ENCODE measurements at regions not wholly inside any gene's neighbourhood (a gene's known extent, or its start where the extent isn't known, plus 50 kb on each side); places are given as distances from the start of the nearest gene placed in this dataset.

- no peak for DNase-seq (ENCODE audit: low read depth)
Observed at GRCh38 chr1:30045304-30046090, 677.9 kb downstream of the MATN1 start.

GRCh38 chr1:30044656-30045144 is 678.7 kb downstream of the MATN1 start:
- DNase-seq (ENCODE audit: low read depth), result no peak
- TF ChIP-seq CTCF (IDR thresholded peaks at IDR 0.05; ENCODE audit: insufficient read depth, low read depth, low read length, missing control alignments), result no peak
- H3K4me3 ChIP-seq (ENCODE audit: low read length), result no peak overlapping the region

More at GRCh38 chr1:30045304-30046090, 677.9 kb downstream of the MATN1 start:
- no peak for TF ChIP-seq CTCF (IDR thresholded peaks at IDR 0.05; ENCODE audit: insufficient read depth, low read depth, low read length, missing control alignments)
- H3K4me3 ChIP-seq (ENCODE audit: low read length), result no peak overlapping the region

GRCh38 chr1:30043731-30044408 is 679.5 kb downstream of the MATN1 start:
- no peak for TF ChIP-seq CTCF (IDR thresholded peaks at IDR 0.05; ENCODE audit: insufficient read depth, low read depth, low read length, missing control alignments)
- DNase-seq (ENCODE audit: low read depth), result no peak
- H3K4me3 ChIP-seq (ENCODE audit: low read length), result no peak overlapping the region

- no peak for TF ChIP-seq CTCF (IDR thresholded peaks at IDR 0.05; ENCODE audit: insufficient read depth, low read depth, low read length, missing control alignments)
- H3K4me3 ChIP-seq (ENCODE audit: low read length), result no peak overlapping the region
- no peak for DNase-seq (ENCODE audit: low read depth)
Observed at GRCh38 chr1:30043256-30043655, 680.1 kb downstream of the MATN1 start.

GRCh38 chr1:30042438-30043147 is 680.8 kb downstream of the MATN1 start:
- DNase-seq (ENCODE audit: low read depth), result no peak
- no peak for TF ChIP-seq CTCF (IDR thresholded peaks at IDR 0.05; ENCODE audit: insufficient read depth, low read depth, low read length, missing control alignments)

GRCh38 chr1:30041741-30042437 is 681.5 kb downstream of the MATN1 start:
- no peak for TF ChIP-seq CTCF (IDR thresholded peaks at IDR 0.05; ENCODE audit: insufficient read depth, low read depth, low read length, missing control alignments)
- no peak for DNase-seq (ENCODE audit: low read depth)
- H3K4me3 ChIP-seq (ENCODE audit: low read length), result no peak overlapping the region

More at GRCh38 chr1:30042438-30043147, 680.8 kb downstream of the MATN1 start:
- H3K4me3 ChIP-seq (ENCODE audit: low read length), result no peak overlapping the region

All from epithelial cell of esophagus (primary cell).